Muscle layer of duodenum (tissue), 2 donors: ENCODE measurements at regions not wholly inside any gene's neighbourhood (a gene's known extent, or its start where the extent isn't known, plus 50 kb on each side); places are given as distances from the start of the nearest gene placed in this dataset.
"Not testable (repeated sequence)": the region's sequence is repeated elsewhere in the genome, so short reads cannot be mapped to it uniquely, and the experiment has no call there.

Experiments
- H3K27ac ChIP-seq: one replicate; pipeline ENCODE4 v1.7.0; 2013; ENCODE audit warnings: mild to moderate bottlenecking, low read length
- H3K27me3 ChIP-seq: one replicate; pipeline ENCODE4 v1.7.0; 2013; ENCODE audit warnings: low read depth, mild to moderate bottlenecking, control low read depth, low read length
- H3K36me3 ChIP-seq, 2 donors: one replicate each; pipeline ENCODE4 v1.7.0; 2013; ENCODE audit warnings: low read length in 2 of 2, control low read depth in 1 of 2, mild to moderate bottlenecking in 1 of 2; ENCODE audit not compliant: insufficient read depth in 2 of 2, control insufficient read depth in 1 of 2
- H3K4me1 ChIP-seq, 2 donors: one replicate each; pipeline ENCODE4 v1.7.0; 2013; ENCODE audit warnings: low read length in 2 of 2, mild to moderate bottlenecking in 2 of 2, control low read depth in 1 of 2, moderate library complexity in 1 of 2; ENCODE audit not compliant: insufficient read depth in 2 of 2, control insufficient read depth in 1 of 2
- H3K4me3 ChIP-seq, 2 donors: one replicate each; pipeline ENCODE4 v1.7.0; 2013; ENCODE audit warnings: low read length in 2 of 2, low read depth in 1 of 2, mild to moderate bottlenecking in 1 of 2
- H3K9me3 ChIP-seq, 2 donors: one replicate each; pipeline ENCODE4 v1.7.0; 2013; ENCODE audit warnings: low read length in 2 of 2, control low read depth in 1 of 2, mild to moderate bottlenecking in 1 of 2; ENCODE audit not compliant: control insufficient read depth in 1 of 2
- donor health status: healthy.

DNA sequence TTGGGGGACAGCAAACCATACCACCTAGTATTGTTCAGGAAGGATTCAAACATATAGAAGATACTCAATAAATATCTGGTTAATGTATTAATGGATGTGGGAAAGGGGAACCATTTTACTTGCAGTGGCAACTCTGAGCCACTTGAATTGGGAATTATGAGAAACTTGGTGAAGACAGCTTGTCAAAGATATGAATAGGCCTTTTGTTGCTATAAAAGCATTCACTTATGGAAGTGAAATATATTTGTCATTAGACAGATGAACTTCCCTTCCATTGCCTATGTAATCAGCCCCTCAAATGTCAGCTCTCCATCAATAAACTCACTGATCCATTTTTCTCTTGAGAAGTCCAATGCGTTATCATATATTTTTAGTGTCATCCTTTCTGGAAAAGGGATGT is 56.1 kb downstream of the GPR85 start:
- no peaks in the 10 kb centered on the region for H3K27me3 ChIP-seq
- no peak overlapping the region for H3K4me3 ChIP-seq
- H3K9me3 ChIP-seq: no peaks in the 10 kb centered on the region
- no peaks in the 10 kb centered on the region for H3K36me3 ChIP-seq
- H3K4me1 ChIP-seq: no peaks in the 10 kb centered on the region
- no peak overlapping the region for H3K27ac ChIP-seq

DNA sequence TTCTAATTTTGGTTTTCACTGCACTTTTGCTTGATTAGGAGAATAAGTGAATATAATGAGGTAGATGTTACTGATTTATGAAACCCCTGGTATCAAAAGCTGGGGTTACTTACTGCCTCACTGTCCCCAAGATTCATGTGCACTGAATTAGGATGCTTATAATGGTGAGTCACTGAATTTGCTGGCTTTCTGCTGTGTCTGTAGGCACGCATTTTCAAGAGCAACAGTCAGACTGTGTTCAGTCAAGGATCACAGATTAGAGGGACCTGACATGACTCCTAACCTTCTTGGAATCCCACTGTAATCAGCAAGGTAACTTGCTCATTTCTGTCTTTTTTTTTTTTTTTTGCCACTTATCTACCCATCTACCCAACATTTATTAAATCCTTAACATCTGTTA is 59.7 kb downstream of the GPR85 start:
- Histone ChIP-seq H3K4me1 (no peaks in the 10 kb centered on the region), H3K9me3 (no peaks in the 10 kb centered on the region), H3K27ac (no peak overlapping the region), H3K36me3 (no peaks in the 10 kb centered on the region), H3K27me3 (no peaks in the 10 kb centered on the region), H3K4me3 (no peak overlapping the region)

DNA sequence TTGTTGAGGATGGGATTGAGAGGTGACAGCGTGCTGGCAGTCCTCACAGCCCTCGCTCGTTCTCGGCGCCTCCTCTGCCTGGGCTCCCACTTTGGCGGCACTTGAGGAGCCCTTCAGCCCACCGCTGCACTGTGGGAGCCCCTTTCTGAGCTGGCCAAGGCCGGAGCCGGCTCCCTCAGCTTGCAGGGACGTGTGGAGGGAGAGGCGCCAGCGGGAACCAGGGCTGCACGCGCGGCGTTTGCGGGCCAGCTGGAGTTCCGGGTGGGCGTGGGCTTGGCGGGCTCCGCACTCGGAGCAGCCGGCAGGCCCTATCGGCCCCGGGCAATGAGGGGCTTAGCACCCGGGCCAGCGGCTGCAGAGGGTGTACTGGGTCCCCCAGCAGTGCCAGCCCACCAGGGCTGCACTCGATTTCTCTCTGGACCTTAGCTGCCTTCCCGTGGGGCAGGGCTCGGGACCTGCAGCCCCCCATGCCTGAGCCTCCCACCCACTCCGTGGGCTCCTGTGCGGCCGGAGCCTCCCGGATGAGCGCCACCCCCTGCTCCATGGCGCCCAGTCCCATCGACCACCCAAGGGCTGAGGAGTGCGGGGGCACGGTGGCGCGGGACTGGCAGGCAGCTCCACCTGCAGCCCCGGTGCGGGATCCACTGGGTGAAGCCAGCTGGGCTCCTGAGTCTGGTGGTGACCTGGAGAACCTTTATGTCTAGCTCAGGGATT is 69.3 kb downstream of the GPR85 start:
- not testable (repeated sequence) for H3K4me3 ChIP-seq, H3K9me3 ChIP-seq, H3K4me1 ChIP-seq, H3K27ac ChIP-seq, H3K36me3 ChIP-seq, H3K27me3 ChIP-seq

DNA sequence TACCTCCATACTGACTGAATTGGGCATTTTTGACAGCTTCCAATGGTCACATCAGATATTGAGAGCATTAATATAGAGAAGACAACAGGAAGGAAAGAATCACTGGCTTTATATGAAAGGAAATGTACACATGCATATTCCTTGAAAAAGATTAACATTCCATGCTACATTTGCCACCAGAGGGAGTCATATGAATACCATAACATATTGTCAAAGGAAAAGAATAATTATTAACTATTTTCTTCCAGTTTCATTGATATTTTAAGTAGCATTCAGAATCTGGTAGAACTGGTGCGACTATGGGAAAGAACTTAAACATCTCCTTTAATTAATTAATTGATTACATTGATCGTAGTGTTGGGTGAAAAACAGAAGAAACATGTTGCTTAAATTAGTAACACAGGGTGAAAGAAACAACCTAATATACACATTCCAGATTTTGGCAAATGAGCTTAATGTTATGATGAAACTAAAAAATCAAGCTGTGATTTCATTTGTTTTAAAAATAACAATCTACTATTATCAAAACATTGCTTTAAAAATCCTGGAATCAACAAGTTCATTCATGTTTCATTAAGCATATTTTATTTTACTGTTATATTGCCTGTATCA is 71.5 kb downstream of the GPR85 start:
- H3K27ac ChIP-seq: no peak overlapping the region
- H3K4me3 ChIP-seq: no peak overlapping the region
- no peaks in the 10 kb centered on the region for H3K36me3 ChIP-seq
- H3K4me1 ChIP-seq: no peaks in the 10 kb centered on the region
- no peaks in the 10 kb centered on the region for H3K27me3 ChIP-seq
- no peaks in the 10 kb centered on the region for H3K9me3 ChIP-seq

DNA sequence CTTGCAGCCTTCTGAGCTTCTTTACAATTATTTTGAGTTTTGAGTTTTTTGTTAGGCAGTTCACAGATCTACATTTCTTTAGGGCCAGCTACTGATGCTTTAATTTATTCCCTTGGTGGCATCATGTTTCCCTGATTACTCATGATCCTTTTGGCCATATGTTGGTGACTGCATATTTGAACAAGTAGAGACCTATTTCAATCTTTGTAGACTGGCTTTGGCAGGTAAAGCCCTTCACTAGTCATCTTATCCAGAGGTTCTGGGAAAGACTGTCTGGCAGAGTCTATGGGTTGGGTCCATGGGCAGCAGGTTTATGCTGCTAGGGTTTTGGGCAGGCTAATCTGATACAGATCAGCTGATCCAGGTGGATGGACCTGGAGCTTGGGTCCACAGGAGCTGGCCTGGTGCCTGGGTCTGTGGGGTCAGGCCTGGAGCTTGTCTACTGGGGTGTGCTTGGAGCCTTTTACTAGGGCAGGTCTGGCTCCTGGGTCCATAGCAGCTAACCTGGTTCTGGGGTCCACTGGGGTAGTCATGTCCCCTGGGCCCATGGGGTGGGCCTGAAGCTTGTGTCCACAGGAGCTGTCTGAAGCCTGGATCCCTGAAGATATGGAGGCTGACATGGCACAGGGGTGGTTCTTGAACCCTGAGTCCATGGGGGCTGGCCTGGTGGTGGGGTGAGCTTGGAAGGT is 72.7 kb downstream of the GPR85 start:
- no peaks in the 10 kb centered on the region for H3K9me3 ChIP-seq
- no peaks in the 10 kb centered on the region for H3K27me3 ChIP-seq
- H3K27ac ChIP-seq: no peak overlapping the region
- H3K4me3 ChIP-seq: no peak overlapping the region
- no peaks in the 10 kb centered on the region for H3K36me3 ChIP-seq
- no peaks in the 10 kb centered on the region for H3K4me1 ChIP-seq

DNA sequence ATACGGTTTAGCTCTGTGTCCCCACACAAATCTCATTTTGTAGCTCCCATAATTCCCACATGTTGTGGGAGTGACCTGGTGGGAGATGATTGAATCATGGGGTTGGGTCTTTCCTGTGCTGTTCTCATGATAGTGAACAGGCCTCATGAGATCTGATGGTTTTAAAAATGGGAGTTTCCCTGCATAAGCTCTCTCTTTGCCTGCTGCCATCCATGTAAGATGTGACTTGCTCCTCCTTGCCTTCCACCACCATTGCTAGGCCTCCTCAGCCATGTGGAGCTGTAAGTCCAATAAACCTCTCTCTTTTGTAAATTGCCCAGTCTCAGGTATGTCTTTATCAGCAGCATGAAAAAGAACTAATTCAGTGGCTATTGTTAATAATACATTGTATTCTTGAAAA is 73.8 kb downstream of the GPR85 start:
- not testable (repeated sequence) for H3K27me3 ChIP-seq, H3K4me3 ChIP-seq, H3K4me1 ChIP-seq

DNA sequence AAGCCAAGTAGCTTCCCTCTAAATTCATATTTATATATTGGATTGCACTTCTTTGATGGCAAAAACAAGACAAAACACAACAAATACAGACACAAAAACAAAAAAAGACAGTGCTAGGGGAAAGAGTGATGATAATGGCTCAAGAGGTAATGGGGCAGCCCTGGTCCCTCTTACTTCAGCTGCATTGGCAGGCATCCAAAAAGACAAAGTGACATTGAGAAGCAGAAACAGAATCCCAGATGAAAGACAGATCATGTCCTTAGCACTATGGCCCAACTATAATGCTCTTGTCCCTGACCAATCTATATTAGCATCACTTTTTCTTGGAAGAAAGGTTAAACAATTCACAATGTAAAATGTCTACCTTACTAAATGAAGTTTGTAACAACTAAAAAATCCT is 76.2 kb downstream of the GPR85 start:
- peaks cover 0 to 5% of the 10 kb centered on the region in 2 donors for H3K9me3 ChIP-seq
- H3K27ac ChIP-seq: no peak overlapping the region
- no peaks in the 10 kb centered on the region for H3K27me3 ChIP-seq
- H3K4me1 ChIP-seq: no peaks in the 10 kb centered on the region
- no peak overlapping the region for H3K4me3 ChIP-seq
- no peaks in the 10 kb centered on the region for H3K36me3 ChIP-seq

More for the DNA sequence above, 73.8 kb downstream of the GPR85 start:
- not testable (repeated sequence) for H3K9me3 ChIP-seq, H3K36me3 ChIP-seq, H3K27ac ChIP-seq

DNA sequence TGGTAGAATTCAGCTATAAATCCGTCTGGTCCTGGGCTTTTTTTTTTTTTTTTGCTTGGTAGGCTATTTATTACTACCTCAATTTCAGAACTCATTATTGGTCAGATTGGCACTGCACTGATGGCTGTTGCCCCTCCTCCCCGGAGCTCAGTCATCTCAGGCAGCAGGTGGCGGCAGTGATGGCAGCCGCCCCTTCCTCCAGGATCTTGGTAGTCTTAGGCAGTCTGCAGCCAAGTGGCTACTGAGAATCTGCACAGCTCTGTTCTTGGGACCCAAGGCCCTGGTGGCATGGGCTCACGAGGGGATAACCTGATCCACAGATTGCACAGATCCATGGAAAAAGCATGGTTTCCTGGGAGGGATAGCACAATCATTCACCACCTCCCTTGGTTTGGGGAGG is 77.9 kb downstream of the GPR85 start:
- Histone ChIP-seq H3K4me1 (no peaks in the 10 kb centered on the region), H3K9me3 (peaks cover 0 to 5% of the 10 kb centered on the region in 2 donors), H3K36me3 (no peaks in the 10 kb centered on the region), H3K27me3 (no peaks in the 10 kb centered on the region), H3K4me3 (no peak overlapping the region), H3K27ac (no peak overlapping the region)

DNA sequence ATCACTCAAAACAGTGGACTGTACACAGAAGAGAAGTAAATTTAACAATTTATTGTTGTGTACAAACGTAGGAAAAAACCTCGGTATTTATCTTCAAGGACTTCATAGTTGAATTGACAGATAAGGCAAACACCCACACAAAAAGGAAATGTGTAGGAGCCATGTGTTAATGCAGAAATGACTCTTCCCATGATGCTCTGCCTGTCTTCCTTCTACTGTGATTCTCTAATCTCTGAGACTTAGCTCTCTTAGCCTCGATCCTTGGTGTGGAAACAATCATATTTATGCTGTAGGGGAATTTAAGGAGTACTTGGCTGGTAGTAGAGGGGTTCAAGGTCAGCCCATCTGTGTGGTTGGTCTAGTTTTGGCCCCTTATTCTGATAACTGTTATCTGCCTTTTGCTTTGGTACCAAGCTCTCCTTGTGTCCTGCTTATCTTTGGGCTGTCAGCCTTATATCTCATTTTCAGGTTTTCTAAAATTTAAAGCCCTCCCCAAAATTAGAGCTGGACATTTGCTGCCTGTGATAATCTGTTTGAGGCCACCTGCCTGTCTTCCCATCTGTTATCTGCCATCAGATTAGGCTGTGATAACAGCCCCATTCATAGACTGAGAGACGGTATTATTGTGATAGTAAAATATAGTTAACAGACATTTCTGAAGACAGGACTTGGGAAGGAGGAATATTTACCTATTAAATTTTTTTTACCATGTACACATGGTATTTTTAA is 81.7 kb downstream of the GPR85 start:
- Histone ChIP-seq H3K27ac (no peak overlapping the region), H3K9me3 (peaks cover 0 to 5% of the 10 kb centered on the region in 2 donors), H3K4me1 (no peaks in the 10 kb centered on the region), H3K36me3 (no peaks in the 10 kb centered on the region), H3K27me3 (no peaks in the 10 kb centered on the region), H3K4me3 (no peak overlapping the region)

DNA sequence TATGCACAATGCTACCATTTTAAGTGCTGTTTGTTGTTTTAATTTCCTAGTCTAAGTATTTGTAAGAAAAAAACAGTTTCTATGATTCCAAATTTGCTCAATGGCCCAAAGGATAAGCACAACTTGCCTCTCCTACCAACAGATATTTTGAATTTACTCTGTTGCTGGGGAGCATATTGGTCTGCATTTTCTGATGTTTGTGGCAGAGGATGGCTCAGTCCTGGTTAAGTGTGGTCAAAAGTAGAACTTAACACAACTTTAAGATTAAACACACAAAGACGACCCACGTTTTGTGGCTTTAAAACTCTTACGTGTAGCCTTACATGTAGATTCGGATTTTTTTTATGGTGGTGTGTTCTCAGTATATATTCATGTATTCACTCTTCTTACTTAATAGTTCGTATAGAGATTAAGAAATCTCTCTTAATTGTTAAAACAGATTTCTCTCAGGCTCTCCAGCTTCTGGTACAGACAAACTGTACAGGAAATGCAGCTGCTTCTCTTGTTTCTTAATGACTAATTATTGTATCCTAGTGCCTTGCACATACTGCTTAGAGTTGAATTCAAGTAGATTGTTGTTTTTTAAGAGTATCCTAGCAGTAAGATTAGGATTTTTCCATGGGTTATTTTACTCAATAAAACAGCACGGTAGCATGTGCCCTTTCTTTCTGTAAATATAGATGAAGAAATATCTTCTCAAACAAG is 86.2 kb downstream of the GPR85 start:
- peaks cover 0 to under 1% of the 10 kb centered on the region in 2 donors for H3K36me3 ChIP-seq
- H3K4me3 ChIP-seq: no peak overlapping the region
- no peaks in the 10 kb centered on the region for H3K4me1 ChIP-seq
- no peaks in the 10 kb centered on the region for H3K27me3 ChIP-seq
- H3K27ac ChIP-seq: no peak overlapping the region
- H3K9me3 ChIP-seq: no peaks in the 10 kb centered on the region

DNA sequence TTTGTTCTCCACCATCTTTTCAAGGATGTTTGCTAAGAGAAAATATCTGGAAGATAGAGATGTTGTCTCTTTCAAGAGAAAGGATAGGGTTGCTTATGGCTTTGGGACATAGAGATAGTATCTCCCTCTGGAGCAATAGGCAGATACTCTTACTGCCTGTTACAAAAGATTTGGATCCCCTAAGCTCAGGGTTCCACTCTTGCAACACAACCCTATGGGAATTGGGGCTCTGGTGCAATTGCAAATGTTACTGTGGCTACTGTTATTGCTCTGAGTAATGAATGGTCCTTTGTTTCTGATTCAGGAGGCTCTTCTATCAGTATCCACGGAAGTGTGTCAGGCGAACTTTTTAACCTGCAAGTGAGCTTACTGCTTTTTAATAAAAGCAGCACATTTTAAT is 88.8 kb downstream of the GPR85 start:
- Histone ChIP-seq H3K4me3 (no peak overlapping the region), H3K36me3 (peaks cover 0 to 6% of the 10 kb centered on the region in 2 donors), H3K4me1 (no peaks in the 10 kb centered on the region), H3K9me3 (no peaks in the 10 kb centered on the region), H3K27ac (no peak overlapping the region), H3K27me3 (no peaks in the 10 kb centered on the region)
